Posterior vena cava (tissue), 2 donors: ENCODE measurements at regions not wholly inside any gene's neighbourhood (a gene's known extent, or its start where the extent isn't known, plus 50 kb on each side); places are given as distances from the start of the nearest gene placed in this dataset.
"Not testable (repeated sequence)": the region's sequence is repeated elsewhere in the genome, so short reads cannot be mapped to it uniquely, and the experiment has no call there.

Experiments
- DNase-seq: peaks from one replicate; pipeline ENCODE4 v3.0.0-alpha.2; 2020; ENCODE audit warnings: low spot score
- intact Hi-C, 2 donors: fragments of 100-400 bp; cut with DNase I; formaldehyde crosslinking; loops; one replicate each; pipeline versions ENCODE4 v1.14.1 to v1.14.2; 2022 to 2023
- donor health status: DM: yes; HTN: yes; CAD: no.
- donor health status: DM: yes; HTN: yes; CAD: no.

GRCh38 chr3:191802671-191803070 lies 341.7 kb downstream of the PYDC2 start:
- intact Hi-C loops, result no loop called here

GRCh38 chr3:191804935-191805334 lies 344.0 kb downstream of the PYDC2 start:
- intact Hi-C loops, result no loop called here
- DNase-seq, result no peak

More at GRCh38 chr3:191802671-191803070, 341.7 kb downstream of the PYDC2 start:
- DNase-seq, result no peak

DNA sequence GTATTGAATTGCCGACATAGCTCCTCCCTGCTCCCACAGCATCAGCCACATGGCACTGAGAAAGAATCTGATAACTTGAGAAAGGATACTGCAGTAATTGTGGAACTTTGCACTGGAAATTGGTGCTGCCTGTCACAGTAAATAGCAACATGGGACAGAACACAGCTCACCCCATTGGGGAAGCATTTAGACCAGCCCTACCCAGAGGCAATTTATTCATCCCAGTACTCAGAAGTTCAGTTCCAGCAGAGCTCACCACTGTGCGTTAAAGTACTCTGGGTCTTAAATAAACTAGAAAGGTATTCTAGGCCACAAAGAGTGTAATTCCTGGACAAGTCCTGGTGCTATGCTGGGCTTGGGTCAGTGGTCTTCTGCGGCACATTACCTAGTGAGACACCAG lies 347.1 kb downstream of the PYDC2 start:
- no peak for DNase-seq

DNA sequence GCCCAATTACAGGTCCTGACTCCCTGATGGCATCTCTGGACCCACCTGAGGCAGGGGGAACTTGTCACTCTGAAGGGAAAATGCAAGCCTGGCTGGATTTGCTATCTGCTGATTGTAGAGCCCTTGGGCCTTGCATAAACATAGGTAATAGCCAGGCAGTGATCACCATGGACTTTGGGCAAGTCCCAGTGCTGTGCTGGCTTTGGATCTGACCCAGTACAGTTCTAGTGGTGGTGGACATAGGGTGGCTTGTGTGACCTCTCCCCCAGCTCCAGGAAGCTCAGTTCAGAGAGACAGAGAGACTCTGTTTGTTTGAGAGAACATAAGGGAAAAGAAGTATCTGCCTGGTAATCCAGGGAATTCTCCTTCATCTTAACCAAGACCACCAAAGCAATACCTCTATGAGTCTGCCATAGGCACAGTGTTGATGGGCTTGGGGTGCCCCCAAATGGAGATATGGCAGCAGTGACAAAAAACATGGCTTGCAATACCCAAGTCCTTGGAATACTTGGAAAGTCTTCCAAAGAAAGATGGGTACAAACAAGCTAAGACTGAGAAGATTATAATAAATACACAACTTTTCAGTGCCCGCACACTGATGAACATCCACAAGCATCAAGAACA lies 348.5 kb downstream of the PYDC2 start:
- intact Hi-C loops, result no loop called here
- DNase-seq, result no peak

More for the DNA sequence above, 347.1 kb downstream of the PYDC2 start:
- intact Hi-C loops, result no loop called here

GRCh38 chr3:191813245-191813644 lies 352.3 kb downstream of the PYDC2 start:
- intact Hi-C loops, result no loop called here

DNA sequence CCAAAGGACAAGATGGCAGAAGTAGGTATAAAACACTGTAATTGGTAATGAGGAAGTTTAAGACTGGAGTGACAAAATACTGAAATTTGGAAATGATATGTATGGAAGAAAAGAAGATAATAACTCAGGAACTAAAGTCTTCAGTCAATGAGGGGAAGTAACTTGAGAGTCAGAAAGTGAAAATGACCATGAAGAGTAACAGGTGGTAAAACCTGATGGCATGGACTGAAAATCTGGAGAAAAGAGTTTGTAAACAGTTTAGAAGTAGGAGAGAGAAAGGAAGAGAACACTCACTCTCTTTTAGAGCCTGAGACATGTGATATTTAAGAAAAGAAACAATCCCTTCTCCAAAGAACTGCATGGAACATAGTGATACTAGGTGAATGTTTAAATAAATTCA lies 387.9 kb downstream of the PYDC2 start:
- no peak for DNase-seq
- intact Hi-C loops, result no loop called here

More at GRCh38 chr3:191813245-191813644, 352.3 kb downstream of the PYDC2 start:
- no peak for DNase-seq

GRCh38 chr3:191859531-191859930 lies 398.6 kb downstream of the PYDC2 start:
- DNase-seq, result no peak
- intact Hi-C loops, result no loop called here

- intact Hi-C loops, result no loop called here
- DNase-seq, result no peak
These were observed 408.9 kb downstream of the PYDC2 start for GRCh38 chr3:191869738-191870415.

DNA sequence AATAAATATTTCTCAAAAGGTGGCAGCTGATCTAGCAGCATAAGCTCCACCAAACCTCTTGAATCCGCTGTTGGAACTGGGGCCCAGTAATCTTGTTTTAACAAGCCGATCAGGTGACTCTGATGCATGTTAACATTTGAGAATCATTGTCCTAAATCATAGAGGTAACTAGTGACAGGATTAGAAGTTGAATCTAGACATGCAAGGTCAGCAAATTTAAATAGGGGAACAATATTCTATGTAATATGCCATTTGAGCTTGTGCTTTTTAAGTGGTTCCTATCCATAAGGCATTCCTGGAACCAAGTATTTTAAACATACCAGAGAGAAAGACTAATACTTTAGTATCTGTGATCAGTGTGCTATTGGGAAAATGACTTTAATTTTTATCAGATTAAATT lies 412.8 kb downstream of the PYDC2 start:
- intact Hi-C loops, result no loop called here
- no peak for DNase-seq

DNA sequence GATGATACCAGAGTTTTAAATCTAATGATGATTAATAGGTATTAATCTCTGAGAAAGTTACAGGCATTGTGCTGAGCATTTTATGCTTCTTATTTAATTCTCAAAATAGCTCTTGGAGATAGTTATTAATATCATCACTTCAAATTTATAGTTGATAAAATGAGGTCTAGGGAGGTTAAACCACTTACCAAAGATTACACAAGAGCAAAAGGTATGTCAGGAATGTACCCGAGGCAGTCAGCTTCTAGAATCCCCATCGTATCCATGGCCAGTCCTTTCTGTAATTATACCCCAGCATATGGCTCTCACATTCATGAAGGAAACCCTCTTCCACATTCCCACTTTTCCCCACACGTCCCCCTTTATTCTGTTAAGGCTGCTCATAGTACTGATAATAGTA lies 421.3 kb downstream of the PYDC2 start:
- intact Hi-C loops, result no loop called here
- DNase-seq, result no peak

DNA sequence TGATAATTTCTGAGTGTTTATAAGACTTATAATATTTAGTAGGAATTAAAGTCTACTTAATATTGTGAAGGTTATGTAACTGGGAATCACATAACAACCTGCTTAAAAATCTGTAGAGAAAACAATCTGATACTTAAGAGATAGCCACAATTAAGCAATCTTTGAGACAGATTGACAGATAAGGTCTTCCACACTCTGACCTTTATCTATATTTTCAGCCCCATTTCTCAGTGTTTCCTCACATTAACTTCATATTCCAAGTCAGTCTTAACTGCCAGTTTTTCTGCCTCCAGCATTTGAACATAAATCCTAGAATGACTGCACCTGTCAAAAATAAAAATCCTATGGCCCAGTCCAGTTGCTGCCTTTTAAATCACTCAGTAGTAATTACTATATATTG lies 423.2 kb downstream of the PYDC2 start:
- intact Hi-C loops, result no loop called here
- no peak for DNase-seq

GRCh38 chr3:191889106-191889505 lies 428.1 kb downstream of the PYDC2 start:
- DNase-seq, result no peak
- intact Hi-C loops, result no loop called here

GRCh38 chr3:191889756-191890155 lies 428.8 kb downstream of the PYDC2 start:
- no peak for DNase-seq
- intact Hi-C loops, result no loop called here

GRCh38 chr3:191894406-191894805 lies 433.4 kb downstream of the PYDC2 start:
- intact Hi-C loops, result no loop called here
- no peak for DNase-seq

DNA sequence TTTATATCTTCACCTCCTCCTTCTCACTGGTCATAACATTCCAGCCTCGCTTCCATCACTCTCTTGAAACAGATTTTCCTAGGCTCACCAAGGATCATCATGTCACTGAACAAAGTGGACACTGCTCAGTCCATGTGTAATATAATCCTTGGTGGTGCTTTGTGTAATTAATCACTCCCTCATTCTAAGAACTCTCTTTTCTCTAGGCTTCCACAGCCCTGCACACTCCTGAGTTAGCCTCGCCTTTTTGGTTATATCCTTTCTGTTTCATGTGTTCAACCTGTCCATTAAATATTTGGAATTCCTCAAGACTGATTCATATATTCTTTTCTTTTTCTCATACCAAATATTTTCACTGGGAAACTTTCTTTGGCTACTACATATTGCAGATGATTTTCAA lies 440.8 kb downstream of the PYDC2 start:
- intact Hi-C loops, result no loop called here
- no peak for DNase-seq

GRCh38 chr3:191912616-191913204 lies 451.7 kb downstream of the PYDC2 start:
- DNase-seq, result no peak
- intact Hi-C loops, result no loop called here

GRCh38 chr3:191915712-191916111 lies 454.7 kb downstream of the PYDC2 start:
- intact Hi-C loops, result no loop called here

GRCh38 chr3:191919491-191920026 lies 458.6 kb downstream of the PYDC2 start:
- intact Hi-C loops, result no loop called here
- no peak for DNase-seq

More at GRCh38 chr3:191915712-191916111, 454.7 kb downstream of the PYDC2 start:
- no peak for DNase-seq

GRCh38 chr3:191922570-191922969 lies 461.6 kb downstream of the PYDC2 start:
- no peak for DNase-seq
- intact Hi-C loops, result no loop called here

DNA sequence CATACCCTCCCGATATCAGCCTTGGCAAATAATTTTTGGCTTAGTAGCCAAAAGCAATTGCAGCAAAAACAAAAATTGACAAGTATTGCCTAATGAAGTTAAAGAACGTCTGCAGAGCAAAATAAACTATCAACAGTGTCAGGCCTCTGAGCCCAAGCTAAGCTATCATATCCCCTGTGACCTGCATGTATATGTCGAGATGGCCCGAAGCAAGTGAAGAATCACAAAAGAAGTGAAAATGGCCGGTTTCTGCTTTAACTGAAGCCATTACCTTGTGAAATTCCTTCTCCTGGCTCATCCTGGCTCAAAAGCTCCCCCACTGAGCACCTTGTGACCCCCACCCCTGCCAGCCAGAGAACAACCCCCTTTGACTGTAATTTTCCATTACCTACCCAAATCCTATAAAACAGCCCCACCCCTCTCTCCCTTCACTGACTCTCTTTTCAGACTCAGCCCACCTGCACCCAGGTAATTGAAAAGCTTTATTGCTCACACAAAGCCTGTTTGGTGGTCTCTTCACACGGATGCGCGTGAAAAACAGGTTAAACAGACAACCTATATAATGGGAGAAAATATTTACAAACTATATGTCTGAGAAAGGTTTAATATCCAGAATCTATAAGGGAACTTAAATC lies 466.3 kb downstream of the PYDC2 start:
- intact Hi-C loops, DNase-seq: not testable (repeated sequence)
